ENCODE measurements at regions not wholly inside any gene's neighbourhood (a gene's known extent, or its start where the extent isn't known, plus 50 kb on each side); places are given as distances from the start of the nearest gene placed in this dataset.

DNA sequence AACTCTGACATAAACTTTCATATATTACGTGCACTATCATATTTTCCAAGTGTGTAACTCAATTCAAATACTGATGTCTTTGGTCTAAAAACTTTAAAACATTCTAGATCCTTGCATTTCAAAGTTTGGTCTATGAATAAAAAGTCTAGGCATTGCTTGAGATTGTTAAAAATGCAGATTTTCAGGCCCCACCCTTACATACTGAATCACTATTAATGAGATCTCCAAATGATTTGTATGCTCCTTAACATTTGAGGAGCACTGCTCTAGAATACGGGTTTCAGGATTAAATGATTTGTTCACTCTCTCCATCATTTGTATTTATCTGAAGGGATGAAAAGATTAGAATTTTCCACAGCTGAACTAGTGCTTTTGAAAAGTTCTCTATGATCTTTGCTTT lies 202.9 kb downstream of the KBTBD8 start:
- no peaks in the 10 kb centered on the region for H4K20me1 ChIP-seq (ENCODE audit: insufficient read depth, low read length)
- TF ChIP-seq, protein P1, sequence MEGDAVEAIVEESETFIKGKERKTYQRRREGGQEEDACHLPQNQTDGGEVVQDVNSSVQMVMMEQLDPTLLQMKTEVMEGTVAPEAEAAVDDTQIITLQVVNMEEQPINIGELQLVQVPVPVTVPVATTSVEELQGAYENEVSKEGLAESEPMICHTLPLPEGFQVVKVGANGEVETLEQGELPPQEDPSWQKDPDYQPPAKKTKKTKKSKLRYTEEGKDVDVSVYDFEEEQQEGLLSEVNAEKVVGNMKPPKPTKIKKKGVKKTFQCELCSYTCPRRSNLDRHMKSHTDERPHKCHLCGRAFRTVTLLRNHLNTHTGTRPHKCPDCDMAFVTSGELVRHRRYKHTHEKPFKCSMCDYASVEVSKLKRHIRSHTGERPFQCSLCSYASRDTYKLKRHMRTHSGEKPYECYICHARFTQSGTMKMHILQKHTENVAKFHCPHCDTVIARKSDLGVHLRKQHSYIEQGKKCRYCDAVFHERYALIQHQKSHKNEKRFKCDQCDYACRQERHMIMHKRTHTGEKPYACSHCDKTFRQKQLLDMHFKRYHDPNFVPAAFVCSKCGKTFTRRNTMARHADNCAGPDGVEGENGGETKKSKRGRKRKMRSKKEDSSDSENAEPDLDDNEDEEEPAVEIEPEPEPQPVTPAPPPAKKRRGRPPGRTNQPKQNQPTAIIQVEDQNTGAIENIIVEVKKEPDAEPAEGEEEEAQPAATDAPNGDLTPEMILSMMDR (IDR thresholded peaks at IDR 0.05; ENCODE audit: extremely low read depth, low read depth, low read length): no peak
- H3K4me2 ChIP-seq (ENCODE audit: insufficient read depth, low read length): no peak overlapping the region
- H3K9me3 ChIP-seq (ENCODE audit: low read depth, low read length): no peaks in the 10 kb centered on the region
- H3K27me3 ChIP-seq (ENCODE audit: insufficient read depth, low read length): no peaks in the 10 kb centered on the region
- H3K36me3 ChIP-seq (ENCODE audit: insufficient read depth, low read length): no peaks in the 10 kb centered on the region
- no peak overlapping the region for H2AFZ ChIP-seq (ENCODE audit: low read length)
- no peaks in the 10 kb centered on the region for H3K4me1 ChIP-seq (ENCODE audit: insufficient read depth, low read length)
- no peak for DNase-seq (ENCODE audit: insufficient read length, low spot score, missing footprints)
- H3K79me2 ChIP-seq (ENCODE audit: insufficient read depth, low read length): no peaks in the 10 kb centered on the region
- H3K4me3 ChIP-seq (ENCODE audit: insufficient read depth, low read length): no peak overlapping the region
- no peak overlapping the region for H3K27ac ChIP-seq (ENCODE audit: low read depth, low read length)

GRCh38 chr3:67202053-67202452 lies 203.9 kb downstream of the KBTBD8 start:
- Histone ChIP-seq H3K9me3 (ENCODE audit: low read depth, low read length) (no peaks in the 10 kb centered on the region), H4K20me1 (ENCODE audit: insufficient read depth, low read length) (no peaks in the 10 kb centered on the region), H3K27me3 (ENCODE audit: insufficient read depth, low read length) (no peaks in the 10 kb centered on the region), H3K4me1 (ENCODE audit: insufficient read depth, low read length) (no peaks in the 10 kb centered on the region), H2AFZ (ENCODE audit: low read length) (no peak overlapping the region), H3K27ac (ENCODE audit: low read depth, low read length) (no peak overlapping the region), H3K36me3 (ENCODE audit: insufficient read depth, low read length) (no peaks in the 10 kb centered on the region), H3K4me2 (ENCODE audit: insufficient read depth, low read length) (no peak overlapping the region), H3K79me2 (ENCODE audit: insufficient read depth, low read length) (no peaks in the 10 kb centered on the region), H3K4me3 (ENCODE audit: insufficient read depth, low read length) (no peak overlapping the region)
- no peak for DNase-seq (ENCODE audit: insufficient read length, low spot score, missing footprints)
- TF ChIP-seq, protein P1 (IDR thresholded peaks at IDR 0.05; ENCODE audit: extremely low read depth, low read depth, low read length): no peak

DNA sequence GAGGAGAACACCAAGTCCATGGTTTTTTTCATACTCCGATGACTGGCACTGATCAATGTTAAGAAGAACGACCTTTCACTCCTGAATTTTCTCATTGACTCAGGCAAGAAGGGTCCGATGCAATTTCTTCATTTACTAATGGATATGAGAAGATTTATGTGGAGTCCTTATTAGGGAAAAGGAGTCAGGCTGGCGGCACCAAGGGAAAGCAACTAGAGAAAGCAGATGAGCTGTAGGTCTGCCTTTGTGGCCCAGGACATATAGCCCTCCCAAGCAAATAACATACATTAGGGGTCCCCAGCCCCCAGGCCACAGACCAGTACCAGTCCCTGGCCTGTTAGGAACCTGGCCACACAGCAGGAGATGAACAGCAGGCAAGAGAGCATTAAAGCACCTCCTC lies 206.8 kb downstream of the KBTBD8 start:
- H3K4me3 ChIP-seq (ENCODE audit: insufficient read depth, low read length): no peak overlapping the region
- DNase-seq (ENCODE audit: insufficient read length, low spot score, missing footprints): no peak
- H4K20me1 ChIP-seq (ENCODE audit: insufficient read depth, low read length): no peaks in the 10 kb centered on the region
- H3K27ac ChIP-seq (ENCODE audit: low read depth, low read length): no peak overlapping the region
- H3K27me3 ChIP-seq (ENCODE audit: insufficient read depth, low read length): no peaks in the 10 kb centered on the region
- H3K79me2 ChIP-seq (ENCODE audit: insufficient read depth, low read length): no peaks in the 10 kb centered on the region
- H3K9me3 ChIP-seq (ENCODE audit: low read depth, low read length): no peaks in the 10 kb centered on the region
- H3K4me2 ChIP-seq (ENCODE audit: insufficient read depth, low read length): no peak overlapping the region
- H3K36me3 ChIP-seq (ENCODE audit: insufficient read depth, low read length): no peaks in the 10 kb centered on the region
- TF ChIP-seq, protein P1 (IDR thresholded peaks at IDR 0.05; ENCODE audit: extremely low read depth, low read depth, low read length): no peak
- no peak overlapping the region for H2AFZ ChIP-seq (ENCODE audit: low read length)
- H3K4me1 ChIP-seq (ENCODE audit: insufficient read depth, low read length): no peaks in the 10 kb centered on the region

DNA sequence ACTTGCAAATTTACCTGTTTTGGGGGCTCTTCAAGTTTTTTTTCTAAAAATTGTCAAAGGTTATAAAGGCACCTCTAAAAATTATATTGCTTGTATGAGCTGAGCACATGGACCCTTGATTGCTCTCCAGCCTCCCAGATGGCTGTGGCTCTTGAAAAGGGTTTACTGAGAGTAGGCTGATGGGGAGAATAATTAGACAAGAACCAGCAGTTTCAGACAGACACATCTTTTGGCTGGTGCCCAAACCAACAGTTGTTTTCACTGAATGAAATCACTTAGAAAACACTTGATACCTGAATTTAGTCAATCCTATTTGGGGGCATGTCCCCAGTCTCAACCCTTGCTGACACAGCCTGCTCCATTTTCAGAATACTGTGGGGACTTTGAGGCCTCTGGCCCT lies 217.6 kb downstream of the KBTBD8 start:
- Histone ChIP-seq H3K36me3 (ENCODE audit: insufficient read depth, low read length) (no peaks in the 10 kb centered on the region), H3K4me2 (ENCODE audit: insufficient read depth, low read length) (no peak overlapping the region), H3K27ac (ENCODE audit: low read depth, low read length) (no peak overlapping the region), H3K4me1 (ENCODE audit: insufficient read depth, low read length) (no peaks in the 10 kb centered on the region), H3K27me3 (ENCODE audit: insufficient read depth, low read length) (no peaks in the 10 kb centered on the region), H3K79me2 (ENCODE audit: insufficient read depth, low read length) (no peaks in the 10 kb centered on the region), H3K9me3 (ENCODE audit: low read depth, low read length) (no peaks in the 10 kb centered on the region), H3K4me3 (ENCODE audit: insufficient read depth, low read length) (no peak overlapping the region), H2AFZ (ENCODE audit: low read length) (no peak overlapping the region), H4K20me1 (ENCODE audit: insufficient read depth, low read length) (no peaks in the 10 kb centered on the region)
- no peak for DNase-seq (ENCODE audit: insufficient read length, low spot score, missing footprints)
- TF ChIP-seq, protein P1 (IDR thresholded peaks at IDR 0.05; ENCODE audit: extremely low read depth, low read depth, low read length): no peak
